GM12875 (cell line): ENCODE measurements at regions not wholly inside any gene's neighbourhood (a gene's known extent, or its start where the extent isn't known, plus 50 kb on each side); places are given as distances from the start of the nearest gene placed in this dataset.

Experiments used
- H3K4me3 ChIP-seq: one replicate; pipeline ENCODE4 v1.5.1; 2011; ENCODE audit warnings: low read depth, low read length, control low read depth
- CTCF ChIP-seq: IDR thresholded peaks from 2 replicates; pipeline ENCODE4 v1.5.1; 2011; ENCODE audit warnings: low read depth, mild to moderate bottlenecking, control low read depth, inconsistent platforms, low read length, moderate library complexity, borderline replicate concordance; ENCODE audit not compliant: insufficient read depth

DNA sequence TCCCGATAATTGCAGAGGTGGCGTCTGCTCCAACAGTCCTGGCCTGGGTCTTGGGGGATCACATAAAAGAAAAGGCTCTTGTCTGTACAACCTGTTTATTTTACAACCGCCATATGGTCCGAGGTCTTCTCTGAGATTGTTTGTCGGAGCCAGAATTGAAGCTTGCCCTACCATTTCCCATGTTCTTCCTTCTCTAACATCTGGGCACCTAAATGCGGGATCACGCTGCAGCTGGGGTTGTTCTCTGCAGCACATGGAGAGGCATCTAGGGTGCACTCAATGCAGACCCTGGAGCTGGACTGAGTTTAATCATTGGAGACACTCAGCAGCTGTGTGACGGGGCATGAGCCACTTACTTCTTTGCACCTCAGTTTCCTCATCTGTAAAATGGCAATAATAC is 107.7 kb downstream of the ACKR3 start:
- H3K4me3 ChIP-seq: no peak overlapping the region
- TF ChIP-seq CTCF: no peak

DNA sequence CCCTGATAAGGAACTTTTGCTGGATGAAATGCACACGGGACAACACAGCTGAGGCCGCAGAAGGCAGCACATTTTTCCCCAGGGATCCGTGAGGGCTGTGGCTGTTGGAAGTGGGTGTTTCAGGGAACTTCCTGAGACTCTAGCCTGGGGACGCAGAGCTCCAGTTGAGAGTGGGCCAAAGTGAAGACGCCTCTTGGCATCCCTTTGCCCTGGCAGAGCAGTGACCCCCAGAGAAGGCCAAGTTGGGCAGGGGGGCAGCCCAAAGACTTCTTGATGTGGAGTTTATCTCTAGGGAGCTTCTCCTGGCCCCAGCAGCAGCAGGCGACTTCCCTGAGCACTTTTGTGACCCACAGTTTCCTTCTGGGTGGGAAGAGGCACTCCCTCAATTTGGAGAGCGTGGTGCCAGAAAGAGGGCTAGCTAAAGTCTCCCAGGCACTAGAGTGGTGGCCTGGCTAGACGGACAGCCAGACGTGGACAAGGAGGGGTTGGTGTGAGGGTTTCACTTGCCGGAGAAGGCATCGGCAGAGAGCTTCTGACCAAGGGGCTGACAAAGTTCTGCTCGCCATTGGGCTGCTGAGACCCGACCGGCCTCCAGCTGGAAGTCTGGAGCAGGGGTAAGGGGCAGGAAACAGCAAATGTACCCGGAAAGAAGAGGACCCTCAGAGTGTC is 108.8 kb downstream of the ACKR3 start:
- no peak for TF ChIP-seq CTCF
- H3K4me3 ChIP-seq: no peak overlapping the region

- no peak for TF ChIP-seq CTCF
- H3K4me3 ChIP-seq: no peak overlapping the region
These were observed 110.5 kb downstream of the ACKR3 start for GRCh38 chr2:236679884-236680860.

DNA sequence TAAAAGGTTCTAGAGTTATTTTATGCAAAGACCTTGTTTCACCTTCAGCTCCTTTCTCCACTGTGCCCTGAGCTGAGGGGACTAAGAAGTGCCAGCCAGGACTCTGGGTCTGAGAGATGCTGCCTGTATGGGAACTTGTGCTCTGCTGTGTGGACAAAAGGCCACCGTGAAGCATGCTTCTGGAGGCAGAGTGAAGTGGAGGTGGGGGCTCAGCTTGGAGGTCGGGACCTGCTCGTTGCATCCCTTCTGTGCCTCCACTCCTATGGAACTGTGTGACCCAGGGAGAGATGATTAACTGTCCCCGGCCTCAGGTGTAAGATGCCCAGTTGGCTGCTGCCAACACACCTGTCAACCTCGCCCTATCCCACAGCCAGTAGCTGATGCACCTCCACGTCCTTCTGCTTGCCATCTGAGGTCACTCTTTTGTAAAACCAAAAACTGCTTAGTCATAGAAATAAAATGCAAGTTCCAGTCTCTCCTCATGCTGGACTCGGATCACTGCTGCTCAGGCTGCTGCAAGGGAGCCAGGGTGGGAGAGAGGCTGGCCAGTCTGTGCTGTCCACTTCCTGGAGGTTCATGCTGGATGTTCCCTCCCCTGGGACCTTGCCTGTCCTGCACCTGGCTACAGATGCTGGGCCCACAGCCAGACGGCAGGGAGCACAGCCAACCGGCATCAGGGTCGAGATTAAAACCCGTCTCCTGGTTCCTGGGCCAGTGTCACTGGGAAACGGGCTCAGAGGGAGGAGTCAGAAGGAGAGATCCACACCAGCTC is 113.2 kb downstream of the ACKR3 start:
- H3K4me3 ChIP-seq: no peak overlapping the region
- no peak for TF ChIP-seq CTCF

DNA sequence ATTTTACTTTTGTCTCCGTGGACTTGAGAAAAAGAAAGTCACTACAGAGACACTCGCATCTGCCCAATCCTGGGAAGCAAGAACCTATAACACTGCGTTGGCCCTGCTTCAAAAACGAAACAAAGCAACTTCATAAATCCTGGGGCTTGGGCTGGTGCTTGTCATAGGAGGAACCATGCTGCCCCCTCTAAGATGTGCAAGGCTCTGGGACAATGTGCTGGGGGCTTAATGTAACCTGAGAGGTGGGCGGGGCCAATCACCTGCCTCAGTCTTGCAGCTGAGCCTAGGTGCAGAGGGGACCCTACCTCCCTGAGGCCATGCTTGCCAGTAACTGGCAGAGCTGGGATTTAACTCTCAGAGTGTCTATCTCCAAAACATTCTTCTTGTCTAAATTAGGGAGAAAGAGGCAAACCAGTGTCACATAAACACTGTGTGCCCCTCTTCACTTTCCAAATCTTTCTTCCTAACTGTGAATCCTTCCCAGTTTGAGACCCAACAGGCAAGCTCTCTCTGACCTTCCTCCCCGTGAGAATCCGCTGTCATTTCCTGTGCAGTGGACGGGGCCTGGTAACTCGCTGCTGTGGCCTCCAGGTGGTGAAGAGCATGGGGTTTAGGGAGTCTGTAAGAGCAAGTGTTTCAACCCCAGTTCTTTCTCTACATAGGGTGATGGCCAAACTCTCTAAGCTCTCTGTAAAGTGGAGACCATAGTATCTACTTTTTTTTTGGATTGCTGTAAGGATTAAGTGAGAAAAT is 115.1 kb downstream of the ACKR3 start:
- no peak for TF ChIP-seq CTCF
- H3K4me3 ChIP-seq: no peak overlapping the region

- no peak overlapping the region for H3K4me3 ChIP-seq
- TF ChIP-seq CTCF: no peak
These were observed 115.7 kb downstream of the ACKR3 start for GRCh38 chr2:236685361-236685760.
